Suprapubic skin (tissue), 4 donors: ENCODE measurements at regions not wholly inside any gene's neighbourhood (a gene's known extent, or its start where the extent isn't known, plus 50 kb on each side); places are given as distances from the start of the nearest gene placed in this dataset.

ENCODE experiments used
- CTCF ChIP-seq, 2 donors: fragments of 200-600 bp in 1 of 2; fragments of 450-650 bp in 1 of 2; sonication (generic) in 1 of 2; IDR thresholded peaks; one replicate each; pipeline ENCODE4 v1.5.1; 2016 to 2019; ENCODE audit warnings: antibody characterized with exemption in 2 of 2, mild to moderate bottlenecking in 1 of 2, moderate library complexity in 1 of 2
- EP300 ChIP-seq: sonication (generic); formaldehyde crosslinking; IDR thresholded peaks from one replicate; pipeline ENCODE4 v1.6.1; 2017; ENCODE audit warnings: antibody characterized with exemption
- POLR2A ChIP-seq, 2 donors: fragments of 450-650 bp; IDR thresholded peaks; one replicate each; pipeline ENCODE4 v1.6.1; 2017; ENCODE audit warnings: antibody characterized with exemption in 2 of 2, mild to moderate bottlenecking in 2 of 2, moderate library complexity in 2 of 2
- POLR2AphosphoS5 ChIP-seq, 3 donors: sonication (generic); formaldehyde crosslinking; IDR thresholded peaks; one replicate each; pipeline ENCODE4 v1.6.1; 2017; ENCODE audit warnings: antibody characterized with exemption in 3 of 3

- TF ChIP-seq EP300 (no peak), CTCF (IDR thresholded peaks at IDR 0.05) (no peak), POLR2A (IDR thresholded peaks at IDR 0.05) (no peak), POLR2AphosphoS5 (IDR thresholded peaks at IDR 0.05) (no peak)
Measured at GRCh38 chr6:74431873-74432580, 736.0 kb downstream of the CD109 start.
